Mucosa of gallbladder (tissue), 1 donor: ENCODE measurements at regions not wholly inside any gene's neighbourhood (a gene's known extent, or its start where the extent isn't known, plus 50 kb on each side); places are given as distances from the start of the nearest gene placed in this dataset.

Experiments used
- DNase-seq: peaks from one replicate; pipeline ENCODE4 v3.0.0-alpha.2; 2020; ENCODE audit warnings: low spot score
- donor health status: DM: no; HTN: no; CAD: no.

GRCh38 chr13:74794582-74794981 is 660.4 kb upstream of the KLF12 start:
- no peak for DNase-seq

GRCh38 chr13:74794147-74794546 is 659.9 kb upstream of the KLF12 start:
- no peak for DNase-seq

- DNase-seq = no peak
Measured at GRCh38 chr13:74784959-74785358, 650.8 kb upstream of the KLF12 start.

- no peak for DNase-seq
Measured at GRCh38 chr13:74778946-74779345, 644.7 kb upstream of the KLF12 start.

- no peak for DNase-seq
Measured at GRCh38 chr13:74778087-74778486, 643.9 kb upstream of the KLF12 start.

GRCh38 chr13:74774264-74774663 is 640.1 kb upstream of the KLF12 start:
- no peak for DNase-seq

- no peak for DNase-seq
Measured at GRCh38 chr13:74773248-74773647, 639.0 kb upstream of the KLF12 start.

- no peak for DNase-seq
Measured at GRCh38 chr13:74771964-74772363, 637.8 kb upstream of the KLF12 start.

- DNase-seq = no peak
Measured at GRCh38 chr13:74770361-74770760, 636.2 kb upstream of the KLF12 start.

- DNase-seq = no peak
Measured at GRCh38 chr13:74769333-74769732, 635.1 kb upstream of the KLF12 start.

GRCh38 chr13:74768521-74769085 is 634.4 kb upstream of the KLF12 start:
- DNase-seq = no peak

- DNase-seq = no peak
Measured at GRCh38 chr13:74767050-74767449, 632.8 kb upstream of the KLF12 start.

GRCh38 chr13:74765955-74766354 is 631.8 kb upstream of the KLF12 start:
- DNase-seq = no peak

GRCh38 chr13:74761801-74762757 is 627.9 kb upstream of the KLF12 start:
- no peak for DNase-seq

GRCh38 chr13:74758188-74758587 is 624.0 kb upstream of the KLF12 start:
- DNase-seq = no peak

GRCh38 chr13:74755065-74755464 is 620.9 kb upstream of the KLF12 start:
- no peak for DNase-seq

GRCh38 chr13:74751739-74752138 is 617.5 kb upstream of the KLF12 start:
- no peak for DNase-seq

- no peak for DNase-seq
Measured at GRCh38 chr13:74747186-74747955, 613.2 kb upstream of the KLF12 start.

GRCh38 chr13:74743992-74744391 is 609.8 kb upstream of the KLF12 start:
- no peak for DNase-seq

GRCh38 chr13:74741732-74742131 is 607.5 kb upstream of the KLF12 start:
- DNase-seq = no peak

GRCh38 chr13:74732736-74733385 is 598.7 kb upstream of the KLF12 start:
- DNase-seq = no peak

- DNase-seq = no peak
Measured at GRCh38 chr13:74731731-74732130, 597.5 kb upstream of the KLF12 start.
